ENCODE measurements at regions not wholly inside any gene's neighbourhood (a gene's known extent, or its start where the extent isn't known, plus 50 kb on each side); places are given as distances from the start of the nearest gene placed in this dataset.

GRCh38 chr7:88545663-88546062, 213.8 kb upstream of the ZNF804B start:
- ChIA-PET POLR2A (no interaction called here), CTCF (no interaction called here)
- intact Hi-C loops (cut with micrococcal nuclease): loop anchor here (2.0 to 10.0 kb wide), 2 partner anchors 219 to 289 kb away; no protein-coding TSS in a partner anchor
- no peak for DNase-seq
- H3K27ac Mint-ChIP-seq: no peak overlapping the region
- no peaks in the 10 kb centered on the region for H3K27me3 Mint-ChIP-seq
- H3K36me3 Mint-ChIP-seq: no peaks in the 10 kb centered on the region
- H3K9me3 Mint-ChIP-seq: peaks cover 8% of the 10 kb centered on the region
- no peak overlapping the region for H3K4me3 Mint-ChIP-seq
- H3K4me1 Mint-ChIP-seq (ENCODE audit: low read depth): no peaks in the 10 kb centered on the region

GRCh38 chr7:88540012-88540411, 219.5 kb upstream of the ZNF804B start:
- no peak for DNase-seq
- CTCF ChIA-PET: no interaction called here
- Mint-ChIP-seq H3K27ac (no peak overlapping the region), H3K4me1 (ENCODE audit: low read depth) (no peaks in the 10 kb centered on the region), H3K36me3 (no peaks in the 10 kb centered on the region), H3K27me3 (no peaks in the 10 kb centered on the region), H3K4me3 (no peak overlapping the region), H3K9me3 (peaks cover 19% of the 10 kb centered on the region)
- POLR2A ChIA-PET: no interaction called here
- intact Hi-C loops (cut with micrococcal nuclease): loop anchor here (10.0 kb wide), 1 partner anchor 225 kb away; no protein-coding TSS in a partner anchor

- POLR2A ChIA-PET: no interaction called here
These were observed 220.0 kb upstream of the ZNF804B start for GRCh38 chr7:88539518-88539917.

GRCh38 chr7:88523645-88524044, 217.0 kb upstream of the STEAP4 start:
- Mint-ChIP-seq H3K36me3 (no peaks in the 10 kb centered on the region), H3K27me3 (no peaks in the 10 kb centered on the region), H3K27ac (no peak overlapping the region), H3K9me3 (no peaks in the 10 kb centered on the region), H3K4me1 (ENCODE audit: low read depth) (no peaks in the 10 kb centered on the region), H3K4me3 (no peak overlapping the region)
- intact Hi-C loops (cut with micrococcal nuclease): no loop called here
- DNase-seq: no peak
- ChIA-PET CTCF (no interaction called here), POLR2A (no interaction called here)

More at GRCh38 chr7:88539518-88539917, 220.0 kb upstream of the ZNF804B start:
- DNase-seq: no peak
- CTCF ChIA-PET: no interaction called here
- H3K9me3 Mint-ChIP-seq: peaks cover 19% of the 10 kb centered on the region
- no peaks in the 10 kb centered on the region for H3K27me3 Mint-ChIP-seq
- no peaks in the 10 kb centered on the region for H3K36me3 Mint-ChIP-seq
- no peaks in the 10 kb centered on the region for H3K4me1 Mint-ChIP-seq (ENCODE audit: low read depth)
- H3K4me3 Mint-ChIP-seq: no peak overlapping the region
- intact Hi-C loops (cut with micrococcal nuclease): no loop called here
- no peak overlapping the region for H3K27ac Mint-ChIP-seq

- Mint-ChIP-seq H3K27ac (no peak overlapping the region), H3K9me3 (no peaks in the 10 kb centered on the region)
These were observed 216.1 kb upstream of the STEAP4 start for GRCh38 chr7:88522771-88523293.

GRCh38 chr7:88516429-88516828, 209.7 kb upstream of the STEAP4 start:
- Mint-ChIP-seq H3K27me3 (peaks cover 3% of the 10 kb centered on the region), H3K4me3 (no peak overlapping the region), H3K36me3 (no peaks in the 10 kb centered on the region), H3K9me3 (no peaks in the 10 kb centered on the region), H3K4me1 (ENCODE audit: low read depth) (no peaks in the 10 kb centered on the region), H3K27ac (no peak overlapping the region)
- CTCF ChIA-PET: no interaction called here
- no peak for DNase-seq
- intact Hi-C loops (cut with micrococcal nuclease): no loop called here
- POLR2A ChIA-PET: no interaction called here

More at GRCh38 chr7:88522771-88523293, 216.1 kb upstream of the STEAP4 start:
- ChIA-PET POLR2A (no interaction called here), CTCF (no interaction called here)
- Mint-ChIP-seq H3K36me3 (no peaks in the 10 kb centered on the region), H3K4me1 (ENCODE audit: low read depth) (no peaks in the 10 kb centered on the region), H3K4me3 (no peak overlapping the region), H3K27me3 (no peaks in the 10 kb centered on the region)
- no peak for DNase-seq
- intact Hi-C loops (cut with micrococcal nuclease): no loop called here

- Mint-ChIP-seq H3K4me1 (ENCODE audit: low read depth) (no peaks in the 10 kb centered on the region), H3K36me3 (no peaks in the 10 kb centered on the region), H3K27ac (no peak overlapping the region), H3K9me3 (peaks cover 5% of the 10 kb centered on the region), H3K4me3 (no peak overlapping the region), H3K27me3 (peaks cover 3% of the 10 kb centered on the region)
- intact Hi-C loops (cut with micrococcal nuclease): no loop called here
- POLR2A ChIA-PET: no interaction called here
- no peak for DNase-seq
- CTCF ChIA-PET: no interaction called here
These were observed 208.6 kb upstream of the STEAP4 start for GRCh38 chr7:88515301-88515700.

- POLR2A ChIA-PET: no interaction called here
- Mint-ChIP-seq H3K4me3 (no peak overlapping the region), H3K4me1 (ENCODE audit: low read depth) (no peaks in the 10 kb centered on the region), H3K9me3 (peaks cover 6% of the 10 kb centered on the region), H3K27ac (no peak overlapping the region), H3K27me3 (peaks cover 4% of the 10 kb centered on the region), H3K36me3 (no peaks in the 10 kb centered on the region)
- intact Hi-C loops (cut with micrococcal nuclease): no loop called here
- DNase-seq: no peak
- CTCF ChIA-PET: no interaction called here
These were observed 202.6 kb upstream of the STEAP4 start for GRCh38 chr7:88509341-88509740.

- no peak overlapping the region for H3K27ac Mint-ChIP-seq
- intact Hi-C loops (cut with micrococcal nuclease): no loop called here
- no peaks in the 10 kb centered on the region for H3K9me3 Mint-ChIP-seq
- ChIA-PET CTCF (no interaction called here), POLR2A (no interaction called here)
- H3K4me1 Mint-ChIP-seq (ENCODE audit: low read depth): no peaks in the 10 kb centered on the region
- H3K27me3 Mint-ChIP-seq: no peaks in the 10 kb centered on the region
- no peak for DNase-seq
- no peak overlapping the region for H3K4me3 Mint-ChIP-seq
- H3K36me3 Mint-ChIP-seq: no peaks in the 10 kb centered on the region
These were observed 193.4 kb upstream of the STEAP4 start for GRCh38 chr7:88500131-88500530.

- POLR2A ChIA-PET: no interaction called here
- no peaks in the 10 kb centered on the region for H3K9me3 Mint-ChIP-seq
- no peak overlapping the region for H3K27ac Mint-ChIP-seq
- H3K4me3 Mint-ChIP-seq: no peak overlapping the region
- no peaks in the 10 kb centered on the region for H3K36me3 Mint-ChIP-seq
- CTCF ChIA-PET: no interaction called here
- DNase-seq: no peak
- H3K4me1 Mint-ChIP-seq (ENCODE audit: low read depth): no peaks in the 10 kb centered on the region
- intact Hi-C loops (cut with micrococcal nuclease): no loop called here
- H3K27me3 Mint-ChIP-seq: no peaks in the 10 kb centered on the region
These were observed 189.4 kb upstream of the STEAP4 start for GRCh38 chr7:88495881-88496725.

GRCh38 chr7:88492153-88492552, 185.5 kb upstream of the STEAP4 start:
- DNase-seq: no peak
- intact Hi-C loops (cut with micrococcal nuclease): no loop called here
- Mint-ChIP-seq H3K9me3 (no peaks in the 10 kb centered on the region), H3K27ac (no peak overlapping the region), H3K4me1 (ENCODE audit: low read depth) (no peaks in the 10 kb centered on the region), H3K36me3 (no peaks in the 10 kb centered on the region), H3K27me3 (peaks cover 2% of the 10 kb centered on the region), H3K4me3 (no peak overlapping the region)
- ChIA-PET CTCF (no interaction called here), POLR2A (no interaction called here)

- H3K36me3 Mint-ChIP-seq: no peaks in the 10 kb centered on the region
- no peaks in the 10 kb centered on the region for H3K9me3 Mint-ChIP-seq
- intact Hi-C loops (cut with micrococcal nuclease): no loop called here
- H3K27me3 Mint-ChIP-seq: peaks cover 2% of the 10 kb centered on the region
- no peak for DNase-seq
- H3K4me3 Mint-ChIP-seq: no peak overlapping the region
- H3K27ac Mint-ChIP-seq: no peak overlapping the region
- ChIA-PET CTCF (no interaction called here), POLR2A (no interaction called here)
- no peaks in the 10 kb centered on the region for H3K4me1 Mint-ChIP-seq (ENCODE audit: low read depth)
These were observed 184.2 kb upstream of the STEAP4 start for GRCh38 chr7:88490874-88491273.

- intact Hi-C loops (cut with micrococcal nuclease): no loop called here
- Mint-ChIP-seq H3K9me3 (no peaks in the 10 kb centered on the region), H3K36me3 (no peaks in the 10 kb centered on the region), H3K4me3 (no peak overlapping the region), H3K27me3 (peaks cover 2% of the 10 kb centered on the region), H3K4me1 (ENCODE audit: low read depth) (no peaks in the 10 kb centered on the region), H3K27ac (no peak overlapping the region)
- ChIA-PET CTCF (no interaction called here), POLR2A (no interaction called here)
- no peak for DNase-seq
These were observed 183.5 kb upstream of the STEAP4 start for GRCh38 chr7:88490161-88490560.

All from activated CD4-positive, alpha-beta memory T cell treated with anti-CD3 and anti-CD28 coated beads for 36 hours (primary cell).